Naive thymus-derived CD4-positive, alpha-beta T cell (primary cell): ENCODE measurements at regions not wholly inside any gene's neighbourhood (a gene's known extent, or its start where the extent isn't known, plus 50 kb on each side); places are given as distances from the start of the nearest gene placed in this dataset.

Experiments
- ATAC-seq: fragments of 150-1000 bp; cut with Tn5 transposase; 2 replicates; pipeline ENCODE4 v1.10.0; 2021; ENCODE audit warnings: mild to moderate bottlenecking, moderate library complexity
- CTCF ChIA-PET: fragments of 350-600 bp; sonication (Branson Sonifier 250); formaldehyde crosslinking; loops from one replicate; lab custom pipeline; 2021; ENCODE audit warnings: antibody characterized with exemption; lab: Charles Lee
- POLR2A ChIA-PET: fragments of 350-600 bp; sonication (Branson Sonifier 250); formaldehyde crosslinking; loops from one replicate; lab custom pipeline; 2021; ENCODE audit warnings: antibody characterized with exemption, inconsistent platforms; lab: Charles Lee
- DNase-seq, 9 donors: peaks; one replicate each; pipeline versions ENCODE4 v3.0.0 to v3.0.0-alpha.2; 2020 to 2022; ENCODE audit warnings: mixed read lengths in 1 of 9
- H3K27ac ChIP-seq: one replicate; pipeline ENCODE4 v1.7.0; 2013; ENCODE audit warnings: mild to moderate bottlenecking, low read depth, low read length, moderate library complexity
- H3K27me3 ChIP-seq, 2 donors: one replicate each; pipeline ENCODE4 v1.7.0; 2013; ENCODE audit warnings: low read length in 2 of 2, mild to moderate bottlenecking in 2 of 2, moderate library complexity in 2 of 2; ENCODE audit not compliant: control insufficient read depth in 2 of 2, insufficient read depth in 2 of 2
- H3K36me3 ChIP-seq, 3 experiments: 1 replicate in 2 of 3; 2 replicates in 1 of 3; pipeline ENCODE4 v1.7.0; 2013; ENCODE audit warnings: low read length in 3 of 3, mild to moderate bottlenecking in 3 of 3, moderate library complexity in 1 of 3; ENCODE audit not compliant: insufficient read depth in 3 of 3, control insufficient read depth in 2 of 3
- H3K4me1 ChIP-seq, 2 donors: one replicate each; pipeline ENCODE4 v1.7.0; 2013; ENCODE audit warnings: low read length in 2 of 2, mild to moderate bottlenecking in 2 of 2, moderate library complexity in 1 of 2; ENCODE audit not compliant: control insufficient read depth in 2 of 2, insufficient read depth in 2 of 2
- H3K4me3 ChIP-seq: 2 replicates; pipeline ENCODE4 v1.7.0; 2013; ENCODE audit warnings: mild to moderate bottlenecking, low read length
- H3K9me3 ChIP-seq, 3 experiments: 1 replicate in 2 of 3; 2 replicates in 1 of 3; pipeline ENCODE4 v1.7.0; 2013; ENCODE audit warnings: low read length in 3 of 3; ENCODE audit not compliant: control insufficient read depth in 2 of 3
- H3K27ac Mint-ChIP-seq, 9 donors: one replicate each; pipeline ENCODE4 v1.8.0; 2020 to 2022; ENCODE audit warnings: mixed read lengths in 9 of 9, mild to moderate bottlenecking in 8 of 9, moderate library complexity in 5 of 9, inconsistent platforms in 2 of 9
- H3K27me3 Mint-ChIP-seq, 5 donors: one replicate each; pipeline ENCODE4 v1.8.0; 2021 to 2022; ENCODE audit warnings: mixed read lengths in 5 of 5, mild to moderate bottlenecking in 1 of 5
- H3K36me3 Mint-ChIP-seq, 5 donors: one replicate each; pipeline ENCODE4 v1.8.0; 2020 to 2022; ENCODE audit warnings: mixed read lengths in 5 of 5, mild to moderate bottlenecking in 3 of 5, inconsistent platforms in 1 of 5
- H3K4me1 Mint-ChIP-seq, 7 donors: one replicate each; pipeline ENCODE4 v1.8.0; 2020 to 2022; ENCODE audit warnings: mixed read lengths in 7 of 7, mild to moderate bottlenecking in 3 of 7, inconsistent platforms in 1 of 7
- H3K4me3 Mint-ChIP-seq, 10 donors: one replicate each; pipeline ENCODE4 v1.8.0; 2020 to 2022; ENCODE audit warnings: mild to moderate bottlenecking in 10 of 10, mixed read lengths in 10 of 10, moderate library complexity in 6 of 10, inconsistent platforms in 2 of 10
- H3K9me3 Mint-ChIP-seq, 11 donors: one replicate each; pipeline ENCODE4 v1.8.0; 2020 to 2022; ENCODE audit warnings: mixed read lengths in 11 of 11, mild to moderate bottlenecking in 4 of 11, inconsistent platforms in 1 of 11, moderate library complexity in 1 of 11
- intact Hi-C, 2 donors: fragments of 100-400 bp; cut with micrococcal nuclease; formaldehyde crosslinking; loops; one replicate each; pipeline ENCODE4 v1.15.1; 2023

GRCh38 chr6:17047889-17048288 lies 54.0 kb upstream of the STMND1 start:
- CTCF ChIA-PET = no interaction called here
- peaks cover 0 to 4% (median 0%) of the 10 kb centered on the region in 5 donors for H3K36me3 Mint-ChIP-seq
- no peak for ATAC-seq

GRCh38 chr6:17045581-17046322 lies 56.1 kb upstream of the STMND1 start:
- Mint-ChIP-seq H3K27ac (no peak overlapping the region), H3K9me3 (peaks cover 0 to 5% (median 0%) of the 10 kb centered on the region in 11 donors), H3K4me1 (no peaks in the 10 kb centered on the region), H3K27me3 (peaks cover 24 to 52% (median 38%) of the 10 kb centered on the region in 5 donors), H3K4me3 (no peak overlapping the region), H3K36me3 (peaks cover 0 to 4% (median 0%) of the 10 kb centered on the region in 5 donors)
- ChIA-PET POLR2A (no interaction called here), CTCF (no interaction called here)
- ATAC-seq (no peak), DNase-seq (no peak)
- Histone ChIP-seq H3K27me3 (no peaks in the 10 kb centered on the region), H3K27ac (no peak overlapping the region), H3K36me3 (no peaks in the 10 kb centered on the region), H3K9me3 (no peaks in the 10 kb centered on the region), H3K4me1 (no peaks in the 10 kb centered on the region), H3K4me3 (no peak overlapping the region)
- intact Hi-C loops = no loop called here

More at GRCh38 chr6:17047889-17048288, 54.0 kb upstream of the STMND1 start:
- H3K27me3 Mint-ChIP-seq = peaks cover 19 to 41% (median 31%) of the 10 kb centered on the region in 5 donors
- no peaks in the 10 kb centered on the region for H3K27me3 ChIP-seq
- H3K27ac Mint-ChIP-seq = no peak overlapping the region
- no peaks in the 10 kb centered on the region for H3K9me3 ChIP-seq
- H3K4me1 ChIP-seq = no peaks in the 10 kb centered on the region
- no peaks in the 10 kb centered on the region for H3K36me3 ChIP-seq
- no peaks in the 10 kb centered on the region for H3K4me1 Mint-ChIP-seq
- DNase-seq = no peak
- intact Hi-C loops = no loop called here
- H3K27ac ChIP-seq = no peak overlapping the region
- POLR2A ChIA-PET = no interaction called here
- H3K4me3 Mint-ChIP-seq = no peak overlapping the region
- peaks cover 0 to 5% (median 0%) of the 10 kb centered on the region in 11 donors for H3K9me3 Mint-ChIP-seq
- H3K4me3 ChIP-seq = no peak overlapping the region

- Mint-ChIP-seq H3K4me3 (no peak overlapping the region), H3K36me3 (peaks cover 0 to 4% (median 0%) of the 10 kb centered on the region in 5 donors), H3K9me3 (peaks cover 0 to 5% (median 3%) of the 10 kb centered on the region in 11 donors), H3K27ac (no peak overlapping the region), H3K4me1 (no peaks in the 10 kb centered on the region), H3K27me3 (peaks cover 22 to 47% (median 45%) of the 10 kb centered on the region in 5 donors)
- Histone ChIP-seq H3K9me3 (no peaks in the 10 kb centered on the region), H3K36me3 (no peaks in the 10 kb centered on the region), H3K27me3 (no peaks in the 10 kb centered on the region), H3K27ac (no peak overlapping the region), H3K4me1 (no peaks in the 10 kb centered on the region), H3K4me3 (no peak overlapping the region)
- POLR2A ChIA-PET = no interaction called here
- ATAC-seq (no peak), DNase-seq (no peak)
- intact Hi-C loops = no loop called here
- CTCF ChIA-PET = no interaction called here
Measured at GRCh38 chr6:17043148-17043522, 58.7 kb upstream of the STMND1 start.

- Histone ChIP-seq H3K4me3 (no peak overlapping the region), H3K4me1 (no peaks in the 10 kb centered on the region), H3K27me3 (no peaks in the 10 kb centered on the region), H3K36me3 (no peaks in the 10 kb centered on the region), H3K9me3 (no peaks in the 10 kb centered on the region), H3K27ac (no peak overlapping the region)
- ATAC-seq = no peak
- H3K27me3 Mint-ChIP-seq = peaks cover 22 to 47% (median 43%) of the 10 kb centered on the region in 5 donors
- no peaks in the 10 kb centered on the region for H3K4me1 Mint-ChIP-seq
- POLR2A ChIA-PET = no interaction called here
- no peak for DNase-seq
- intact Hi-C loops = no loop called here
- H3K4me3 Mint-ChIP-seq = no peak overlapping the region
- CTCF ChIA-PET = no interaction called here
- H3K36me3 Mint-ChIP-seq = peaks cover 0 to 4% (median 0%) of the 10 kb centered on the region in 5 donors
- no peak overlapping the region for H3K27ac Mint-ChIP-seq
- H3K9me3 Mint-ChIP-seq = peaks cover 0 to 5% (median 3%) of the 10 kb centered on the region in 11 donors
Measured at GRCh38 chr6:17042422-17043147, 59.3 kb upstream of the STMND1 start.

- Mint-ChIP-seq H3K9me3 (peaks cover 0 to 5% (median 2%) of the 10 kb centered on the region in 11 donors), H3K4me3 (no peak overlapping the region), H3K36me3 (peaks cover 0 to 4% (median 0%) of the 10 kb centered on the region in 5 donors), H3K4me1 (no peaks in the 10 kb centered on the region), H3K27me3 (peaks cover 15 to 38% (median 26%) of the 10 kb centered on the region in 5 donors), H3K27ac (no peak overlapping the region)
- Histone ChIP-seq H3K36me3 (no peaks in the 10 kb centered on the region), H3K9me3 (no peaks in the 10 kb centered on the region), H3K27me3 (no peaks in the 10 kb centered on the region), H3K4me1 (no peaks in the 10 kb centered on the region), H3K4me3 (no peak overlapping the region), H3K27ac (no peak overlapping the region)
- POLR2A ChIA-PET = no interaction called here
- CTCF ChIA-PET = no interaction called here
- intact Hi-C loops = no loop called here
- ATAC-seq = no peak
- DNase-seq = no peak
Measured at GRCh38 chr6:17039266-17039665, 62.6 kb upstream of the STMND1 start.

- DNase-seq (no peak), ATAC-seq (no peak)
- Histone ChIP-seq H3K36me3 (no peaks in the 10 kb centered on the region), H3K27ac (no peak overlapping the region), H3K27me3 (no peaks in the 10 kb centered on the region), H3K4me1 (no peaks in the 10 kb centered on the region), H3K4me3 (no peak overlapping the region), H3K9me3 (no peaks in the 10 kb centered on the region)
- peaks cover 0 to 5% (median 2%) of the 10 kb centered on the region in 11 donors for H3K9me3 Mint-ChIP-seq
- peaks cover 0 to 3% (median 0%) of the 10 kb centered on the region in 5 donors for H3K36me3 Mint-ChIP-seq
- peaks cover 8 to 34% (median 17%) of the 10 kb centered on the region in 5 donors for H3K27me3 Mint-ChIP-seq
- H3K27ac Mint-ChIP-seq = no peak overlapping the region
- CTCF ChIA-PET = no interaction called here
- no peaks in the 10 kb centered on the region for H3K4me1 Mint-ChIP-seq
- intact Hi-C loops = no loop called here
- H3K4me3 Mint-ChIP-seq = no peak overlapping the region
- POLR2A ChIA-PET = no interaction called here
Measured at GRCh38 chr6:17038316-17038715, 63.5 kb upstream of the STMND1 start.
